LoVo (cell line): ENCODE measurements at regions not wholly inside any gene's neighbourhood (a gene's known extent, or its start where the extent isn't known, plus 50 kb on each side); places are given as distances from the start of the nearest gene placed in this dataset.

Experiments
- DNase-seq: peaks from one replicate; pipeline ENCODE4 v3.0.0-alpha.2; 2016; ENCODE audit warnings: low spot score

- no peak for DNase-seq
Measured at GRCh38 chr1:83673312-83673711, 325.6 kb downstream of the TTLL7 start.

DNA sequence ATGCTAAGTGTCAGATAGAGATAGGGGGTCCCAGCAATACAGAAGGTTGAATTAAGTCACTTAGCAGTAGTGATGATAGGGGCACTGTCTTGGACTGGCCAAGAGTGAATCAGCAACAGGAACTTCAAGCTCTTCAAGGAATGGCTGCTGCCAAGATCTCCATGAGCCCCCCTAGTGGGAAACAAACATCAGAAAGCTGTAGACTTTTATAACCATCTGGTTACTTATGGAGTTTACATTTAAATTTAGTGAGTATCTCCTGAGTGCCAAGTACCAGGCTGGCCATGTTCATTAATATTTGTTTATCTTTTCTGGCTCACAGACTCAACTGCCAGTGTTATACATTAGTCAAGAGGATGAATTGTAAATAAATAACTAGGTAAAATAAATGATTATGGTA is 327.3 kb downstream of the TTLL7 start:
- DNase-seq, result no peak

DNA sequence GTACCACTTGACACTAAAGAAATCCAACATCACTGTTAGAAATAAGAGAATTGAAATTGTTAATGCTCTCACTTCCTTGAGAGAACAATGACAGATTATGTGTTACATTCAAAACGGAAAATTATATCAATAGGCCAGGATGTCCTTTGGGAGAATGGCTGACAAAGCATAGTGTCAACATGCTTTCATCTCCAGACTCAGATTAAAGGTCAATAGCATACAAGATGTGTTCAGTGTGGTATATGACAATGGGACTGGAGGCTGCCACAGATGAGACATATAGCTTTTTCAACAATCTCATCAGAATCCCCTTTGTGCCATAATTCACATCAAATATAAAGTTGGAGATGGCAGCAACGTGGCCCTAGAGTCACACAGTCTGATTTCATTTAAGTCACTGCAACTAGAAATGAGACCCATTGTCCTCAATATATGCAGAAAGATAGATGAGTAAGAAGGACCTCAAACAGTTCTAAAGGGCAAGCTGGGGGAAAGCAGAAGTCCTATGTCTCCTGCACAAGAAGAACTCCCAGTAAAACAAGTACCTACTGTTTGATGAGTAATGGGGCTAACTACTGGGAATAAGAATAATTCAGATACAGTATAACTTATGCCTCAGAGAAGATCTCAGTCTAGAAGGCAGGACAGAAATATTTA is 327.9 kb downstream of the TTLL7 start:
- DNase-seq, result no peak

DNA sequence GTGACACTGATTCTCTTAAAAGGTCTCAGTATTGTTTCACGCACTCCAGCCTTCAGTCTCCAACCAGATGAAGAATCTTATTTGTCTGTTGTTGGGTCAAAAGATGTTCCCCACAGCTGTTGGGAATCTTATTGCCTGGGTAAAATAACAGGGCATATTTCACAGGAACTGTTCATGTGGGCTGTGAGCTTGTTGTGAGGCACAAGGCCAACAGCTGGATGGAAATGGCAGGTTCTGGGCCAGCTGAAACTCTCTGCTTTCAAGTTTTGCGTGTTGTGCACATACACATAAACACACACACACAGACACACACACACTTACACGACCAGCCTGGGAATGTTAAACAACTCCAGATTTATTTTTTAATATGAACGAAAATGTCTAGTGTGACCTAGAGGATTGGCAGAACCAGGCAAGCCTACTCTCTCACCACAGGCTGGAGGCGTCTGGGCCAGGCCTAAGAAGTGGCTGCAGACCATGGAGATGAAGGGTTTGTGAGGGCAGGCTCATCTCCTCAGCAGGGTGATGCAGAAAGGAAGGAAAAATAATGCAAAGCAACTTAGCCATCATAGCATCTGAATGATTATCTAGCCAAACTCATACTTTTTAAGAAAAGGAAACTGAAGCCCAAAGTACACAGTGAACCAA is 357.0 kb downstream of the TTLL7 start:
- DNase-seq, result no peak

DNA sequence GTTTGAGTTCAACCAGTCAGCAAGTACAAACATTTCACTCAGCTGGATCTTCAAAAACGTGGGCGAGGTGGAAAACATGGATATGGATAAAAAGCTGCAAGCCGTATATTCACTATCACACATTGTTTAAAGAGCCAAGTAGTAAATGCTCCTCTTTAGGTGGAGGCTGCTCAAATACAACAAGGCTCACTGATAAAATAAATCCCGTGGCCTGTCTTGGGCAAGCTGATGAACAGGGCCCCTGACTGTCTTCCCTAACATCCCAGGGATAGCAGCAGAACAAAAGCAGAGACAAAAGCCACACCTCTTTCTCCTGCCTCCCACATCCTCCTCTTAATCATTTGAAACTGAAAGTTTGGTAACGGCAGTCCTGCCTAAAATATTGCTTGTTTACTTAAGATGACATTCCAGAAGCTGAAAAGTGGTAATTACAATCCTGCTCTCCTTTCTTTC is 357.7 kb downstream of the TTLL7 start:
- DNase-seq, result no peak

GRCh38 chr1:83639785-83640184 is 359.1 kb downstream of the TTLL7 start:
- DNase-seq, result no peak

- DNase-seq, result no peak
Measured at GRCh38 chr1:83637586-83637985, 361.3 kb downstream of the TTLL7 start.

DNA sequence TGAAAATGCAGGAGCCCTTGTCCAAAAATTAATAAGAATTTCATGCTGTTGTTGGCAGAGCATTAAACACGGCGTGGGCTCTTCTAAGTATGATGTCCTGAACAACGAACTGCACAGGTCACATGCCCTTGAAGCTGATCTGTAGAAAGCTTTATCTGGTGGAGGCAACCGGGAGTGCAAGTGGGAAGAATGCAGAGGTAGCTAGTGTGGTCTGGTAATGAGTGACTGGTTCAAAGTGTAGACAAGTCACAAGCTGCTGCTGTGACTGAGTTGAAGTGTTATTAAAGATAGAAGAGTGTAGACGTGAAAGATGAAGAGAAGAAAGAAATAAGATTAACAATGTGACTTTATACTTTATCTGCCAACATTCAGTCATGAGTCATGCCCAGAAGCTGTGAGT is 361.9 kb downstream of the TTLL7 start:
- DNase-seq, result no peak

DNA sequence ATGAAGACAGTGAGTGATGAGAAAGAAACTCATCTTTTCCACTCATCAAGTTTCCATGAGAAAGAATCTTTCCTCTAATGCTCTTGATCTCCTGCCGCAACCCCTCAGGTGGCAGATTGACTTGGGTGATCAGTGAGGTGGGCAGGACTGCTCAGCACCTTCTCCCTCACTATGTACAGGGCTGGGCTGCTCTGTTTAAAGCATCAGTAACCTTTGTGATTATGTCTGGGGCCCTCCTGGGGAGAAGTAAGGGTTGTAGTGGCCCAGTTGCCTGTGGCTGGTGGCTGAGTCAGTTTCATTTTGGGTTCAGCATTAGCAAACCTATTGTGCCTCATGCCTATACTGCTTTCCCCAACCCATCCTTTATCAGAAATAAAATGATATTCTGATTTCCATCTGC is 366.0 kb downstream of the TTLL7 start:
- DNase-seq, result no peak

DNA sequence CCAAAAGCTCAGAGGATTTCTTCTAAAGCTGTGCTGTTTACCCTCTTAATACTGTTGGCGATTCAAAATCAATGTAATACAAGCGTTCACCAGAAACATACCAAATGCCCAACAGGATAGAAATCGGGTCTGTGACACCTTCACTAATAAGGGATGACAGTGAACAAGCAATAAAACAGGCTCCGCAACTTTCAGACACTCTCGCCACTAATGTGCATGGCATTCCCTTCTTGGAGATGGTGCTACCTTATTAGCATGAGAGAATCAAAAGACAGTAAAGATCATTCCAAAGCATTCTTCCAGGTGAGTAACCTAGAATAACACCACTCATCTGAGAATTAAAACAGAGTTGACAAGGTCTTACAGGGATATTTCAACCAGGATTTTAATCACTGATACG is 367.1 kb downstream of the TTLL7 start:
- no peak for DNase-seq

- no peak for DNase-seq
Measured at GRCh38 chr1:83627045-83627444, 371.9 kb downstream of the TTLL7 start.

DNA sequence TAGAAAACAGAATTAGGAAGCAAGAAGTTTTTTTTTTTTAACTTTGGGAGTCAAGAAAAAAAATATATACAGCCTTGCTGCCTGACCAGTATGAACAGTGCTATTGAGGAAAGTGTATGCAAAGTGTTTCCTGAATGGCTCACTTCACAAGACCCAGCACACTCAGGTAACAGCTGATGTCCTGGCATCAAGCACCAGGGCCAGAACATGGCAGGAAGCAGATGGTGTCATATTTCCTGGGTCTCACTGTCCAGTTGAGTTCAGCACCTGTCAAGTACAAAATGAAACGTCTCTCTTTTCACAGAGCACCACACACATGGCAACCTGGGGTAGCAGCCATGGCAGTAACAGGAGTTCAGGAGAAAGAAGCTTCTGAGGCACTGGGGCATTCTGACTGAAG is 372.3 kb downstream of the TTLL7 start:
- no peak for DNase-seq

GRCh38 chr1:83625646-83626045 is 373.3 kb downstream of the TTLL7 start:
- DNase-seq, result no peak

- no peak for DNase-seq
Measured at GRCh38 chr1:83620016-83620415, 378.9 kb downstream of the TTLL7 start.

GRCh38 chr1:83619170-83619896 is 379.6 kb downstream of the TTLL7 start:
- no peak for DNase-seq

DNA sequence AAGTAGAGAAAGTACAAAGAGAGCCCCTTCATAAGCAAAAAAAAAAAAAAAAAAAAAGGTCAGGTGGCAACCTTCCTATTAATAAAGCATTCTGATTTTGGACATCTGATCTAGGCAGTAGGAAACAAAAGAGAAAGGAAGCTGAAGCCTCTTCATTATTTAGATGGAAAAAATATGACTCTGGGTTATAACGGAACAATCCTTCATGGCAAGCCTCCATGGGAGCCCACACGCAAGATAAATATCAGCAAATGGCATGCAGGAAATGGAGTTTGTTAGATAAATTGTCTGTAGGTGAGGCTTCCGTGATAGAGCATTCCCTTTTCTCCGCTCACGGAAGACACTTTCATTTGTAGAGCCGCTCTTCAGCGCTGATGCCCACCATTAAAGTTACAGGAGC is 381.0 kb downstream of the TTLL7 start:
- no peak for DNase-seq

DNA sequence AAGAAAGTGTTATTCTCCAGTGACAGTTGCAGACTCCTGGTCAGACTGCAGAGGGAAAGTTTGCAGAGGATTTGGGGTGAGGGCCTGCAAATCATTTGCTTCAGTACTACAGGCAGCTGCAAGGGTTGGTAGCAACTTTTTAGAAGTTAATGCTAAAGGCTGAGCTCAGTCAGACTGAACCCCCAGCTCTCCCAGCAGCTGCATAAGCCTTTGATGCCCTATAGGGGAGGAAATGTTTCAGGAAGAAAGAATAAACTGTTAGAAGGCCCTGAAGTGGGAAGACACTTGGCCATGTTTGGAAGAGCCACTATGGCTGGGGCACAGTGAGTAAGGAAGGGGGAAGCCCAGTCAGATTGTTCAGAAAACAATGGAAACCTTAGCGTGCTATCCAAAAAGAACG is 383.6 kb downstream of the TTLL7 start:
- no peak for DNase-seq

DNA sequence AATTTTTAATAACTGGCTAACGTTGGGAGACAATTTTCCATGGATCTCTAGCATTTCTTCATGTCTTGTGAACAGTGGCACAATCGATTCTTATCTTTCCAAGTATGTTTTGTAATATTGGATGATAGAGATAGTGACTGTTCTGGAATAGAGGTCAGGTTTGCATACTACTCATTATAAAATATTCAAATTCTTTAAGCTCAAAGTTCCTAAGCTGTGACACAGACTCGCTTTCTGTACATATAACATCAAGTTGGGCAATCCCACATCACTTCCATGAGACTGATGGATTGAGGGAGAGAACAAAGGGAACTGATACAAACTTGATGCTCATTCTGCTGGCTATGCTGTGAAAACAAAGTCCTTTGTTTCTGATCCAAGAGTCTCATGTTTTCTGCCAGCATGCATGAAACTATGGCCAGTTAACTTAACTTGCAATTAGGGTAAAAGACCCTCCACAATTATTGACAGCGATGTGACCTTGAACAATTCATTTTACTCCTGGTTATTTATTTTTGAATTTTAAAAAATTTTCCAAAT is 392.4 kb downstream of the TTLL7 start:
- no peak for DNase-seq

- DNase-seq, result no peak
Measured at GRCh38 chr1:83596331-83596730, 402.6 kb downstream of the TTLL7 start.

DNA sequence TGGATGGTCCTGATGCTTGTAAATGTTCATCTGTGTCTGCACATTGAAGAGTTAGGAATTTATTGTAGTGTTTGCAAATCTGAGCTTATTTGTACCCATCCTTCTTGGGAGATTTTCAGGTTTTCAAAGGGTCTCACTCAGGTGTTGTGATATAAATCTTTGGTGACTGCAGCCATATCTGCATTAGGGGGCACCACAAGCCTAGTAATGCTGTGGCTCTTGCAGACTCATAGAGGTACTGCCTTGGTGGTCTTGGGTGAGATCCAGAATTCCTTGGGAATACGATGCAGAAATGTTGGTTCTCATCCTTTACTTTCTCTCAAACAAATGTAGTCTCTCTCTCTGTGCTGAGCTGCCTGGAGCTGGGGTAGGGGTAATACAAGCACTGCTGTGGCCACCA is 405.9 kb downstream of the TTLL7 start:
- DNase-seq, result no peak

- no peak for DNase-seq
Measured at GRCh38 chr1:83588140-83588539, 410.8 kb downstream of the TTLL7 start.

GRCh38 chr1:83583351-83584014 is 415.4 kb downstream of the TTLL7 start:
- DNase-seq, result no peak

GRCh38 chr1:83581747-83582146 is 417.2 kb downstream of the TTLL7 start:
- no peak for DNase-seq
